GM19467 (cell line): ENCODE measurements at regions not wholly inside any gene's neighbourhood (a gene's known extent, or its start where the extent isn't known, plus 50 kb on each side); places are given as distances from the start of the nearest gene placed in this dataset.
"Not testable (repeated sequence)": the region's sequence is repeated elsewhere in the genome, so short reads cannot be mapped to it uniquely, and the experiment has no call there.

ENCODE experiments used
- ATAC-seq: cut with Tn5 transposase; IDR thresholded peaks from one replicate; pipeline ENCODE4 v1.9.1; 2021; ENCODE audit warnings: mild to moderate bottlenecking, moderate library complexity; ENCODE audit not compliant: unreplicated experiment

GRCh38 chr12:129959889-129960288 lies 56.1 kb upstream of the TMEM132D start:
- no peak for ATAC-seq

- no peak for ATAC-seq
These were observed 57.3 kb upstream of the TMEM132D start for GRCh38 chr12:129961091-129961490.

GRCh38 chr12:129961856-129962255 lies 58.0 kb upstream of the TMEM132D start:
- ATAC-seq: no peak

GRCh38 chr12:129964300-129964699 lies 60.5 kb upstream of the TMEM132D start:
- ATAC-seq: no peak

- no peak for ATAC-seq
These were observed 61.1 kb upstream of the TMEM132D start for GRCh38 chr12:129964826-129965457.

GRCh38 chr12:129966146-129966995 lies 62.5 kb upstream of the TMEM132D start:
- no peak for ATAC-seq

GRCh38 chr12:129971721-129972120 lies 67.9 kb upstream of the TMEM132D start:
- ATAC-seq: no peak

GRCh38 chr12:129973236-129973961 lies 69.6 kb upstream of the TMEM132D start:
- ATAC-seq: no peak

GRCh38 chr12:129984106-129984505 lies 80.3 kb upstream of the TMEM132D start:
- no peak for ATAC-seq

- ATAC-seq: no peak
These were observed 84.0 kb upstream of the TMEM132D start for GRCh38 chr12:129987841-129988240.

- ATAC-seq: no peak
These were observed 90.8 kb upstream of the TMEM132D start for GRCh38 chr12:129994634-129995033.

GRCh38 chr12:129997239-129997638 lies 93.4 kb upstream of the TMEM132D start:
- ATAC-seq: no peak

GRCh38 chr12:130004310-130004877 lies 100.6 kb upstream of the TMEM132D start:
- not testable (repeated sequence) for ATAC-seq

- ATAC-seq: no peak
These were observed 103.9 kb upstream of the TMEM132D start for GRCh38 chr12:130007771-130008170.

GRCh38 chr12:130008241-130008640 lies 104.4 kb upstream of the TMEM132D start:
- ATAC-seq: no peak

- ATAC-seq: no peak
These were observed 106.1 kb upstream of the TMEM132D start for GRCh38 chr12:130009961-130010360.

GRCh38 chr12:130011611-130012385 lies 108.0 kb upstream of the TMEM132D start:
- no peak for ATAC-seq

GRCh38 chr12:130013771-130014484 lies 110.1 kb upstream of the TMEM132D start:
- ATAC-seq: no peak

- ATAC-seq: no peak
These were observed 110.6 kb upstream of the TMEM132D start for GRCh38 chr12:130014485-130014807.

GRCh38 chr12:130016194-130016593 lies 112.4 kb upstream of the TMEM132D start:
- ATAC-seq: no peak
